B cell (primary cell): ENCODE measurements at regions not wholly inside any gene's neighbourhood (a gene's known extent, or its start where the extent isn't known, plus 50 kb on each side); places are given as distances from the start of the nearest gene placed in this dataset.

Source experiments
- ATAC-seq: fragments of 200-7000 bp; cut with Tn5 transposase; one replicate; pipeline ENCODE4 v1.10.0; 2021; ENCODE audit warnings: low read depth, mild to moderate bottlenecking, moderate number of reproducible peaks, moderate library complexity
- CTCF ChIA-PET: fragments of 350-600 bp; sonication (Branson Sonifier 250); formaldehyde crosslinking; loops from one replicate; lab custom pipeline; 2021; ENCODE audit warnings: antibody characterized with exemption, inconsistent platforms; lab: Charles Lee
- POLR2A ChIA-PET: fragments of 350-600 bp; sonication (Branson Sonifier 250); formaldehyde crosslinking; loops from one replicate; lab custom pipeline; 2021; ENCODE audit warnings: antibody characterized with exemption; lab: Charles Lee
- DNase-seq: peaks from one replicate; pipeline ENCODE4 v3.0.0; 2013
- H2AFZ ChIP-seq: 2 replicates; pipeline ENCODE4 v1.6.1; 2012; ENCODE audit warnings: mild to moderate bottlenecking, low read depth, low read length; ENCODE audit not compliant: insufficient read depth, poor library complexity, severe bottlenecking
- H3K27ac ChIP-seq, 2 donors: 1 replicate in 1 of 2; 2 replicates in 1 of 2; pipeline ENCODE4 v1.5.1; 2012 to 2013; ENCODE audit warnings: low read length in 2 of 2, mild to moderate bottlenecking in 2 of 2, moderate library complexity in 1 of 2
- H3K27me3 ChIP-seq, 4 experiments: fragments of 200-600 bp in 1 of 4; sonication (generic) in 1 of 4; replicated peaks in 1 of 4; 1 replicate in 2 of 4; 2 replicates in 2 of 4; pipeline versions ENCODE4 v1.6.1 to v1.7.0; 2013 to 2016; ENCODE audit warnings: low read length in 3 of 4, mild to moderate bottlenecking in 2 of 4, mixed read lengths in 1 of 4, moderate library complexity in 1 of 4; ENCODE audit not compliant: insufficient read depth in 4 of 4, control insufficient read depth in 3 of 4; ENCODE audit errors: control extremely low read depth in 1 of 4
- H3K36me3 ChIP-seq, 2 experiments: replicated peaks in 1 of 2; 1 replicate in 1 of 2; 2 replicates in 1 of 2; pipeline versions ENCODE4 v1.6.1 to v1.7.1; 2013; ENCODE audit warnings: low read length in 1 of 2; ENCODE audit not compliant: insufficient read depth in 2 of 2, control insufficient read depth in 1 of 2; ENCODE audit errors: control extremely low read depth in 1 of 2, extremely low read depth in 1 of 2
- H3K4me1 ChIP-seq, 2 donors: fragments of 200-600 bp in 1 of 2; sonication (generic) in 1 of 2; 1 replicate in 1 of 2; 2 replicates in 1 of 2; pipeline versions ENCODE4 v1.5.1 to v1.6.1; 2013 to 2017; ENCODE audit warnings: low read length in 2 of 2; ENCODE audit not compliant: control insufficient read depth in 2 of 2, insufficient read depth in 2 of 2
- H3K4me2 ChIP-seq: replicated peaks from 2 replicates; pipeline ENCODE3; 2012; ENCODE audit warnings: mild to moderate bottlenecking, low read depth, low read length; ENCODE audit not compliant: poor library complexity, severe bottlenecking
- H3K4me3 ChIP-seq, 5 experiments: fragments of 200-600 bp in 1 of 5; sonication (generic) in 1 of 5; 1 replicate in 3 of 5; 2 replicates in 2 of 5; pipeline versions ENCODE4 v1.5.1 to v1.7.0; 2011 to 2016; ENCODE audit warnings: low read length in 4 of 5, mild to moderate bottlenecking in 4 of 5, low read depth in 2 of 5, control low read depth in 1 of 5, moderate library complexity in 1 of 5; ENCODE audit not compliant: insufficient read depth in 1 of 5; ENCODE audit errors: control extremely low read depth in 1 of 5, extremely low read depth in 1 of 5
- H3K79me2 ChIP-seq: fragments of 200-600 bp; sonication (generic); one replicate; pipeline ENCODE4 v1.6.0; 2016; ENCODE audit warnings: low read length; ENCODE audit not compliant: control insufficient read depth, insufficient read depth
- H3K9ac ChIP-seq: fragments of 200-600 bp; sonication (generic); 2 replicates; pipeline ENCODE4 v1.6.1; 2017; ENCODE audit warnings: mild to moderate bottlenecking, low read length, moderate library complexity
- H3K9me3 ChIP-seq, 3 donors: one replicate each; pipeline versions ENCODE4 v1.6.1 to v1.7.1; 2013; ENCODE audit warnings: low read length in 2 of 3; ENCODE audit not compliant: control insufficient read depth in 2 of 3, insufficient read depth in 1 of 3; ENCODE audit errors: control extremely low read depth in 1 of 3
- H4K20me1 ChIP-seq: 2 replicates; pipeline ENCODE4 v1.6.0; 2012; ENCODE audit warnings: mild to moderate bottlenecking, low read length; ENCODE audit not compliant: insufficient read depth, control insufficient read depth, poor library complexity, severe bottlenecking
- H3K27ac Mint-ChIP-seq: one replicate; pipeline ENCODE4 v1.8.0; 2021; ENCODE audit warnings: mixed read lengths
- H3K27me3 Mint-ChIP-seq: one replicate; pipeline ENCODE4 v1.8.0; 2021; ENCODE audit warnings: mixed read lengths
- H3K4me1 Mint-ChIP-seq: one replicate; pipeline ENCODE4 v1.8.0; 2021; ENCODE audit warnings: mixed read lengths
- H3K4me3 Mint-ChIP-seq: one replicate; pipeline ENCODE4 v1.8.0; 2021; ENCODE audit warnings: mixed read lengths
- H3K9me3 Mint-ChIP-seq: one replicate; pipeline ENCODE4 v1.8.0; 2022; ENCODE audit warnings: mixed read lengths; ENCODE audit not compliant: insufficient read depth
- EZH2 ChIP-seq: IDR thresholded peaks from 2 replicates; pipeline ENCODE4 v1.6.1; 2012; ENCODE audit warnings: borderline replicate concordance, low read depth, mild to moderate bottlenecking, moderate library complexity, low read length; ENCODE audit not compliant: insufficient read depth, poor library complexity, severe bottlenecking
- WGBS: methylation state at CpG from one replicate; pipeline ENCODE4 v1.1.5; 2013; ENCODE audit warnings: missing lambda C conversion rate; ENCODE audit not compliant: insufficient coverage; 5-methylcytosine and 5-hydroxymethylcytosine counted together
- intact Hi-C: fragments of 100-400 bp; cut with micrococcal nuclease; formaldehyde crosslinking; loops from one replicate; pipeline ENCODE4 v1.10.0; 2022
- TF ChIP-seq, protein P1 (sequence below): fragments of 200-600 bp; IDR thresholded peaks from one replicate; pipeline ENCODE4 v1.8.0; 2022; ENCODE audit warnings: antibody characterized with exemption, mild to moderate bottlenecking

- no peak overlapping the region for H3K27ac ChIP-seq
- CTCF ChIA-PET: no interaction called here
- no peaks in the 10 kb centered on the region for H3K79me2 ChIP-seq
- H3K4me3 ChIP-seq: no peak overlapping the region
- no peak for TF ChIP-seq EZH2
- TF ChIP-seq, protein P1, sequence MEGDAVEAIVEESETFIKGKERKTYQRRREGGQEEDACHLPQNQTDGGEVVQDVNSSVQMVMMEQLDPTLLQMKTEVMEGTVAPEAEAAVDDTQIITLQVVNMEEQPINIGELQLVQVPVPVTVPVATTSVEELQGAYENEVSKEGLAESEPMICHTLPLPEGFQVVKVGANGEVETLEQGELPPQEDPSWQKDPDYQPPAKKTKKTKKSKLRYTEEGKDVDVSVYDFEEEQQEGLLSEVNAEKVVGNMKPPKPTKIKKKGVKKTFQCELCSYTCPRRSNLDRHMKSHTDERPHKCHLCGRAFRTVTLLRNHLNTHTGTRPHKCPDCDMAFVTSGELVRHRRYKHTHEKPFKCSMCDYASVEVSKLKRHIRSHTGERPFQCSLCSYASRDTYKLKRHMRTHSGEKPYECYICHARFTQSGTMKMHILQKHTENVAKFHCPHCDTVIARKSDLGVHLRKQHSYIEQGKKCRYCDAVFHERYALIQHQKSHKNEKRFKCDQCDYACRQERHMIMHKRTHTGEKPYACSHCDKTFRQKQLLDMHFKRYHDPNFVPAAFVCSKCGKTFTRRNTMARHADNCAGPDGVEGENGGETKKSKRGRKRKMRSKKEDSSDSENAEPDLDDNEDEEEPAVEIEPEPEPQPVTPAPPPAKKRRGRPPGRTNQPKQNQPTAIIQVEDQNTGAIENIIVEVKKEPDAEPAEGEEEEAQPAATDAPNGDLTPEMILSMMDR: no peak
- no peaks in the 10 kb centered on the region for H3K9me3 Mint-ChIP-seq
- H3K27me3 Mint-ChIP-seq: no peaks in the 10 kb centered on the region
- intact Hi-C loops: no loop called here
- no peak overlapping the region for H2AFZ ChIP-seq
- H4K20me1 ChIP-seq: no peaks in the 10 kb centered on the region
- no peak overlapping the region for H3K9ac ChIP-seq
- H3K4me2 ChIP-seq: no peak overlapping the region
- no peaks in the 10 kb centered on the region for H3K27me3 ChIP-seq
- POLR2A ChIA-PET: no interaction called here
- H3K4me1 ChIP-seq: no peaks in the 10 kb centered on the region
- ATAC-seq (no peak), DNase-seq (no peak)
- H3K36me3 ChIP-seq: no peaks in the 10 kb centered on the region
- no peak overlapping the region for H3K4me3 Mint-ChIP-seq
- H3K27ac Mint-ChIP-seq: no peak overlapping the region
- H3K4me1 Mint-ChIP-seq: no peaks in the 10 kb centered on the region
- 97% methylated on average over 3 of the region's 4 CpGs for WGBS
- no peaks in the 10 kb centered on the region for H3K9me3 ChIP-seq
Observed at GRCh38 chr6:68527691-68528090, 107.4 kb upstream of the ADGRB3 start.

- intact Hi-C loops: no loop called here
- Histone ChIP-seq H3K4me3 (no peak overlapping the region), H3K27ac (no peak overlapping the region), H3K27me3 (no peaks in the 10 kb centered on the region), H4K20me1 (no peaks in the 10 kb centered on the region), H3K4me1 (no peaks in the 10 kb centered on the region), H3K9ac (no peak overlapping the region), H3K36me3 (no peaks in the 10 kb centered on the region), H3K79me2 (no peaks in the 10 kb centered on the region), H3K9me3 (peaks cover 0 to 11% (median 0%) of the 10 kb centered on the region in 3 donors), H2AFZ (no peak overlapping the region), H3K4me2 (no peak overlapping the region)
- ATAC-seq: no peak
- POLR2A ChIA-PET: no interaction called here
- H3K27me3 Mint-ChIP-seq: no peaks in the 10 kb centered on the region
- no CpG with 5 or more reads among the region's 6 CpGs for WGBS
- TF ChIP-seq, protein P1: no peak
- TF ChIP-seq EZH2: no peak
- no peak overlapping the region for H3K27ac Mint-ChIP-seq
- no peak for DNase-seq
- H3K4me1 Mint-ChIP-seq: no peaks in the 10 kb centered on the region
- H3K9me3 Mint-ChIP-seq: peaks cover 5% of the 10 kb centered on the region
- H3K4me3 Mint-ChIP-seq: no peak overlapping the region
- CTCF ChIA-PET: no interaction called here
Observed at GRCh38 chr6:68506911-68507310, 128.2 kb upstream of the ADGRB3 start.
